Suppressor macrophage treated with lipopolysaccharide for 1 hour (primary cell): ENCODE measurements at regions not wholly inside any gene's neighbourhood (a gene's known extent, or its start where the extent isn't known, plus 50 kb on each side); places are given as distances from the start of the nearest gene placed in this dataset.
"Not testable (repeated sequence)": the region's sequence is repeated elsewhere in the genome, so short reads cannot be mapped to it uniquely, and the experiment has no call there.

Source experiments
- DNase-seq, 3 donors: peaks; one replicate each; pipeline ENCODE4 v3.0.0-alpha.2; 2020 to 2022

- DNase-seq: no peak
Measured at GRCh38 chr9:104334549-104334948, 169.5 kb upstream of the OR13F1 start.

- no peak for DNase-seq
Measured at GRCh38 chr9:104339692-104340091, 164.4 kb upstream of the OR13F1 start.

GRCh38 chr9:104342552-104342951 is 161.5 kb upstream of the OR13F1 start:
- DNase-seq: no peak

- DNase-seq: no peak
Measured at GRCh38 chr9:104345061-104345460, 159.0 kb upstream of the OR13F1 start.

- no peak for DNase-seq
Measured at GRCh38 chr9:104350541-104350940, 153.5 kb upstream of the OR13F1 start.

GRCh38 chr9:104351726-104352125 is 152.3 kb upstream of the OR13F1 start:
- no peak for DNase-seq

- no peak for DNase-seq
Measured at GRCh38 chr9:104361207-104361606, 142.9 kb upstream of the OR13F1 start.

- DNase-seq: no peak
Measured at GRCh38 chr9:104362912-104363472, 141.1 kb upstream of the OR13F1 start.

- no peak for DNase-seq
Measured at GRCh38 chr9:104367507-104367906, 136.6 kb upstream of the OR13F1 start.

GRCh38 chr9:104368318-104368717 is 135.7 kb upstream of the OR13F1 start:
- not testable (repeated sequence) for DNase-seq

- no peak for DNase-seq
Measured at GRCh38 chr9:104374711-104375110, 129.4 kb upstream of the OR13F1 start.

GRCh38 chr9:104386013-104386412 is 118.0 kb upstream of the OR13F1 start:
- DNase-seq: no peak

- peak; percentile 5 to 26 (median 20) for DNase-seq
Measured at GRCh38 chr9:104386425-104387069, 117.5 kb upstream of the OR13F1 start.

- no peak for DNase-seq
Measured at GRCh38 chr9:104388071-104388470, 116.0 kb upstream of the OR13F1 start.

- no peak for DNase-seq
Measured at GRCh38 chr9:104389341-104389740, 114.7 kb upstream of the OR13F1 start.

- not testable (repeated sequence) for DNase-seq
Measured at GRCh38 chr9:104394901-104395300, 109.2 kb upstream of the OR13F1 start.

- no peak for DNase-seq
Measured at GRCh38 chr9:104412238-104412637, 91.8 kb upstream of the OR13F1 start.

- no peak for DNase-seq
Measured at GRCh38 chr9:104416470-104416869, 87.6 kb upstream of the OR13F1 start.

GRCh38 chr9:104417296-104417695 is 86.8 kb upstream of the OR13F1 start:
- no peak for DNase-seq

GRCh38 chr9:104429031-104429546 is 75.0 kb upstream of the OR13F1 start:
- no peak for DNase-seq

GRCh38 chr9:104435059-104435458 is 69.0 kb upstream of the OR13F1 start:
- DNase-seq: no peak

- DNase-seq: no peak
Measured at GRCh38 chr9:104448036-104448435, 56.0 kb upstream of the OR13F1 start.
